ENCODE measurements at regions not wholly inside any gene's neighbourhood (a gene's known extent, or its start where the extent isn't known, plus 50 kb on each side); places are given as distances from the start of the nearest gene placed in this dataset.
"Not testable (repeated sequence)": the region's sequence is repeated elsewhere in the genome, so short reads cannot be mapped to it uniquely, and the experiment has no call there.

- H3K9me3 Mint-ChIP-seq = no peaks in the 10 kb centered on the region
- no peaks in the 10 kb centered on the region for H3K36me3 Mint-ChIP-seq (ENCODE audit: low read depth)
- no peak overlapping the region for H3K27ac Mint-ChIP-seq
- no peaks in the 10 kb centered on the region for H3K4me1 Mint-ChIP-seq (ENCODE audit: low read depth)
- H3K27me3 Mint-ChIP-seq (ENCODE audit: low read depth) = peaks cover 3% of the 10 kb centered on the region
- H3K4me3 Mint-ChIP-seq (ENCODE audit: low read depth) = no peak overlapping the region
- intact Hi-C loops (cut with micrococcal nuclease) = no loop called here
- no peak for DNase-seq (ENCODE audit: low spot score)
These were observed 54.4 kb upstream of the JAK1 start for GRCh38 chr1:65020774-65021173.

GRCh38 chr1:65021795-65022194 is 55.4 kb upstream of the JAK1 start:
- H3K9me3 Mint-ChIP-seq = no peaks in the 10 kb centered on the region
- intact Hi-C loops (cut with micrococcal nuclease) = no loop called here
- no peaks in the 10 kb centered on the region for H3K36me3 Mint-ChIP-seq (ENCODE audit: low read depth)
- DNase-seq (ENCODE audit: low spot score) = no peak
- no peak overlapping the region for H3K4me3 Mint-ChIP-seq (ENCODE audit: low read depth)
- no peak overlapping the region for H3K27ac Mint-ChIP-seq
- peaks cover 9% of the 10 kb centered on the region for H3K27me3 Mint-ChIP-seq (ENCODE audit: low read depth)
- H3K4me1 Mint-ChIP-seq (ENCODE audit: low read depth) = no peaks in the 10 kb centered on the region

GRCh38 chr1:65022216-65022615 is 55.9 kb upstream of the JAK1 start:
- H3K36me3 Mint-ChIP-seq (ENCODE audit: low read depth) = no peaks in the 10 kb centered on the region
- H3K27me3 Mint-ChIP-seq (ENCODE audit: low read depth) = peaks cover 9% of the 10 kb centered on the region
- H3K9me3 Mint-ChIP-seq = no peaks in the 10 kb centered on the region
- no peak overlapping the region for H3K4me3 Mint-ChIP-seq (ENCODE audit: low read depth)
- no peak overlapping the region for H3K27ac Mint-ChIP-seq
- intact Hi-C loops (cut with micrococcal nuclease) = no loop called here
- H3K4me1 Mint-ChIP-seq (ENCODE audit: low read depth) = no peaks in the 10 kb centered on the region
- DNase-seq (ENCODE audit: low spot score) = no peak

GRCh38 chr1:65025794-65026193 is 59.4 kb upstream of the JAK1 start:
- Mint-ChIP-seq H3K9me3 (peaks cover 3% of the 10 kb centered on the region), H3K4me1 (ENCODE audit: low read depth) (peaks cover 5% of the 10 kb centered on the region), H3K4me3 (ENCODE audit: low read depth) (no peak overlapping the region), H3K27me3 (ENCODE audit: low read depth) (peaks cover 12% of the 10 kb centered on the region), H3K27ac (no peak overlapping the region), H3K36me3 (ENCODE audit: low read depth) (no peaks in the 10 kb centered on the region)
- intact Hi-C loops (cut with micrococcal nuclease) = no loop called here
- no peak for DNase-seq (ENCODE audit: low spot score)

- H3K9me3 Mint-ChIP-seq = peaks cover 3% of the 10 kb centered on the region
- intact Hi-C loops (cut with micrococcal nuclease) = no loop called here
- no peak for DNase-seq (ENCODE audit: low spot score)
- H3K27ac Mint-ChIP-seq = no peak overlapping the region
- peaks cover 10% of the 10 kb centered on the region for H3K27me3 Mint-ChIP-seq (ENCODE audit: low read depth)
- peaks cover 5% of the 10 kb centered on the region for H3K4me1 Mint-ChIP-seq (ENCODE audit: low read depth)
- no peaks in the 10 kb centered on the region for H3K36me3 Mint-ChIP-seq (ENCODE audit: low read depth)
- H3K4me3 Mint-ChIP-seq (ENCODE audit: low read depth) = no peak overlapping the region
These were observed 59.9 kb upstream of the JAK1 start for GRCh38 chr1:65026235-65026634.

GRCh38 chr1:65027666-65028358 is 61.5 kb upstream of the JAK1 start:
- peaks cover 3% of the 10 kb centered on the region for H3K9me3 Mint-ChIP-seq
- no peak for DNase-seq (ENCODE audit: low spot score)
- H3K4me3 Mint-ChIP-seq (ENCODE audit: low read depth) = no peak overlapping the region
- H3K27ac Mint-ChIP-seq = no peak overlapping the region
- H3K27me3 Mint-ChIP-seq (ENCODE audit: low read depth) = peaks cover 10% of the 10 kb centered on the region
- intact Hi-C loops (cut with micrococcal nuclease) = no loop called here
- no peaks in the 10 kb centered on the region for H3K36me3 Mint-ChIP-seq (ENCODE audit: low read depth)
- H3K4me1 Mint-ChIP-seq (ENCODE audit: low read depth) = peaks cover 5% of the 10 kb centered on the region

GRCh38 chr1:65029434-65029833 is 63.1 kb upstream of the JAK1 start:
- H3K4me3 Mint-ChIP-seq (ENCODE audit: low read depth); DNase-seq (ENCODE audit: low spot score); intact Hi-C loops (cut with micrococcal nuclease); H3K36me3 Mint-ChIP-seq (ENCODE audit: low read depth); H3K9me3 Mint-ChIP-seq; H3K4me1 Mint-ChIP-seq (ENCODE audit: low read depth); H3K27ac Mint-ChIP-seq: not testable (repeated sequence)
- peaks cover 13% of the 10 kb centered on the region for H3K27me3 Mint-ChIP-seq (ENCODE audit: low read depth)

- intact Hi-C loops (cut with micrococcal nuclease); H3K27me3 Mint-ChIP-seq (ENCODE audit: low read depth); DNase-seq (ENCODE audit: low spot score); H3K36me3 Mint-ChIP-seq (ENCODE audit: low read depth); H3K4me1 Mint-ChIP-seq (ENCODE audit: low read depth); H3K9me3 Mint-ChIP-seq; H3K4me3 Mint-ChIP-seq (ENCODE audit: low read depth); H3K27ac Mint-ChIP-seq: not testable (repeated sequence)
These were observed 68.5 kb upstream of the JAK1 start for GRCh38 chr1:65034879-65035278.

- Mint-ChIP-seq H3K36me3 (ENCODE audit: low read depth) (no peaks in the 10 kb centered on the region), H3K27ac (no peak overlapping the region), H3K27me3 (ENCODE audit: low read depth) (peaks cover 3% of the 10 kb centered on the region), H3K9me3 (no peaks in the 10 kb centered on the region), H3K4me1 (ENCODE audit: low read depth) (peaks cover 2% of the 10 kb centered on the region), H3K4me3 (ENCODE audit: low read depth) (no peak overlapping the region)
- intact Hi-C loops (cut with micrococcal nuclease) = no loop called here
- DNase-seq (ENCODE audit: low spot score) = no peak
These were observed 70.3 kb upstream of the JAK1 start for GRCh38 chr1:65036570-65037051.

- Mint-ChIP-seq H3K4me1 (ENCODE audit: low read depth) (peaks cover 3% of the 10 kb centered on the region), H3K9me3 (no peaks in the 10 kb centered on the region), H3K4me3 (ENCODE audit: low read depth) (no peak overlapping the region), H3K27me3 (ENCODE audit: low read depth) (peaks cover 1% of the 10 kb centered on the region), H3K27ac (no peak overlapping the region), H3K36me3 (ENCODE audit: low read depth) (no peaks in the 10 kb centered on the region)
- intact Hi-C loops (cut with micrococcal nuclease) = no loop called here
- DNase-seq (ENCODE audit: low spot score) = no peak
These were observed 72.7 kb upstream of the JAK1 start for GRCh38 chr1:65039066-65039465.

- Mint-ChIP-seq H3K36me3 (ENCODE audit: low read depth) (no peaks in the 10 kb centered on the region), H3K27ac (no peak overlapping the region), H3K4me3 (ENCODE audit: low read depth) (no peak overlapping the region), H3K27me3 (ENCODE audit: low read depth) (no peaks in the 10 kb centered on the region), H3K9me3 (no peaks in the 10 kb centered on the region), H3K4me1 (ENCODE audit: low read depth) (peaks cover 7% of the 10 kb centered on the region)
- intact Hi-C loops (cut with micrococcal nuclease) = no loop called here
- no peak for DNase-seq (ENCODE audit: low spot score)
These were observed 73.2 kb upstream of the JAK1 start for GRCh38 chr1:65039508-65039907.

GRCh38 chr1:65042467-65042866 is 76.1 kb upstream of the JAK1 start:
- no peaks in the 10 kb centered on the region for H3K36me3 Mint-ChIP-seq (ENCODE audit: low read depth)
- H3K27ac Mint-ChIP-seq = no peak overlapping the region
- no peaks in the 10 kb centered on the region for H3K27me3 Mint-ChIP-seq (ENCODE audit: low read depth)
- no peaks in the 10 kb centered on the region for H3K9me3 Mint-ChIP-seq
- DNase-seq (ENCODE audit: low spot score) = no peak
- peaks cover 7% of the 10 kb centered on the region for H3K4me1 Mint-ChIP-seq (ENCODE audit: low read depth)
- no peak overlapping the region for H3K4me3 Mint-ChIP-seq (ENCODE audit: low read depth)
- intact Hi-C loops (cut with micrococcal nuclease) = no loop called here

- H3K27ac Mint-ChIP-seq = no peak overlapping the region
- no peaks in the 10 kb centered on the region for H3K27me3 Mint-ChIP-seq (ENCODE audit: low read depth)
- H3K4me1 Mint-ChIP-seq (ENCODE audit: low read depth) = peaks cover 8% of the 10 kb centered on the region
- H3K9me3 Mint-ChIP-seq = no peaks in the 10 kb centered on the region
- DNase-seq (ENCODE audit: low spot score) = no peak
- intact Hi-C loops (cut with micrococcal nuclease) = no loop called here
- H3K36me3 Mint-ChIP-seq (ENCODE audit: low read depth) = no peaks in the 10 kb centered on the region
- H3K4me3 Mint-ChIP-seq (ENCODE audit: low read depth) = no peak overlapping the region
These were observed 78.1 kb upstream of the JAK1 start for GRCh38 chr1:65044411-65044810.
